ENCODE measurements at regions not wholly inside any gene's neighbourhood (a gene's known extent, or its start where the extent isn't known, plus 50 kb on each side); places are given as distances from the start of the nearest gene placed in this dataset.
"Not testable (repeated sequence)": the region's sequence is repeated elsewhere in the genome, so short reads cannot be mapped to it uniquely, and the experiment has no call there.

GRCh38 chr3:107188262-107188661, 189.0 kb upstream of the CCDC54 start:
- ATAC-seq (ENCODE audit: low read depth), result no peak
- H3K36me3 ChIP-seq (ENCODE audit: low read depth), result no peaks in the 10 kb centered on the region
- no peaks in the 10 kb centered on the region for H3K9me3 ChIP-seq (ENCODE audit: severe bottlenecking)
- H3K27ac ChIP-seq (ENCODE audit: poor library complexity, severe bottlenecking), result no peak overlapping the region
- TF ChIP-seq CTCF (IDR thresholded peaks at IDR 0.05; ENCODE audit: poor library complexity, severe bottlenecking), result no peak
- no peaks in the 10 kb centered on the region for H3K4me1 ChIP-seq (ENCODE audit: insufficient read depth, poor library complexity, severe bottlenecking)
- H3K4me3 ChIP-seq (ENCODE audit: severe bottlenecking), result no peak overlapping the region
- no peak for DNase-seq (ENCODE audit: low spot score)
- no peaks in the 10 kb centered on the region for H3K27me3 ChIP-seq (ENCODE audit: insufficient read depth, poor library complexity, severe bottlenecking)

- Histone ChIP-seq H3K27ac (ENCODE audit: poor library complexity, severe bottlenecking) (no peak overlapping the region), H3K4me1 (ENCODE audit: insufficient read depth, poor library complexity, severe bottlenecking) (no peaks in the 10 kb centered on the region), H3K36me3 (ENCODE audit: low read depth) (no peaks in the 10 kb centered on the region), H3K9me3 (ENCODE audit: severe bottlenecking) (no peaks in the 10 kb centered on the region), H3K27me3 (ENCODE audit: insufficient read depth, poor library complexity, severe bottlenecking) (no peaks in the 10 kb centered on the region), H3K4me3 (ENCODE audit: severe bottlenecking) (no peak overlapping the region)
- no peak for TF ChIP-seq CTCF (IDR thresholded peaks at IDR 0.05; ENCODE audit: poor library complexity, severe bottlenecking)
- ATAC-seq (ENCODE audit: low read depth), result no peak
- no peak for DNase-seq (ENCODE audit: low spot score)
These were observed 188.0 kb upstream of the CCDC54 start for GRCh38 chr3:107189158-107189791.

GRCh38 chr3:107193116-107193515, 184.1 kb upstream of the CCDC54 start:
- DNase-seq (ENCODE audit: low spot score), result no peak
- H3K4me3 ChIP-seq (ENCODE audit: severe bottlenecking), result no peak overlapping the region

GRCh38 chr3:107198581-107199181, 178.6 kb upstream of the CCDC54 start:
- ATAC-seq (ENCODE audit: low read depth) (no peak), DNase-seq (ENCODE audit: low spot score) (no peak)
- TF ChIP-seq CTCF (IDR thresholded peaks at IDR 0.05; ENCODE audit: poor library complexity, severe bottlenecking), result no peak
- H3K9me3 ChIP-seq (ENCODE audit: severe bottlenecking), result no peaks in the 10 kb centered on the region
- H3K27ac ChIP-seq (ENCODE audit: poor library complexity, severe bottlenecking), result no peak overlapping the region
- H3K4me1 ChIP-seq (ENCODE audit: insufficient read depth, poor library complexity, severe bottlenecking), result peaks cover 12% of the 10 kb centered on the region
- no peaks in the 10 kb centered on the region for H3K27me3 ChIP-seq (ENCODE audit: insufficient read depth, poor library complexity, severe bottlenecking)
- H3K4me3 ChIP-seq (ENCODE audit: severe bottlenecking), result no peak overlapping the region
- no peaks in the 10 kb centered on the region for H3K36me3 ChIP-seq (ENCODE audit: low read depth)

More at GRCh38 chr3:107193116-107193515, 184.1 kb upstream of the CCDC54 start:
- ATAC-seq (ENCODE audit: low read depth), result no peak
- H3K4me1 ChIP-seq (ENCODE audit: insufficient read depth, poor library complexity, severe bottlenecking), result no peaks in the 10 kb centered on the region
- H3K9me3 ChIP-seq (ENCODE audit: severe bottlenecking), result no peaks in the 10 kb centered on the region
- TF ChIP-seq CTCF (IDR thresholded peaks at IDR 0.05; ENCODE audit: poor library complexity, severe bottlenecking), result no peak
- no peak overlapping the region for H3K27ac ChIP-seq (ENCODE audit: poor library complexity, severe bottlenecking)
- no peaks in the 10 kb centered on the region for H3K36me3 ChIP-seq (ENCODE audit: low read depth)
- H3K27me3 ChIP-seq (ENCODE audit: insufficient read depth, poor library complexity, severe bottlenecking), result no peaks in the 10 kb centered on the region

GRCh38 chr3:107201146-107201545, 176.1 kb upstream of the CCDC54 start:
- H3K36me3 ChIP-seq (ENCODE audit: low read depth), result no peaks in the 10 kb centered on the region
- DNase-seq (ENCODE audit: low spot score) (no peak), ATAC-seq (ENCODE audit: low read depth) (peak; percentile 12; the same call in 1 of the 3 replicates)
- H3K4me3 ChIP-seq (ENCODE audit: severe bottlenecking), result no peak overlapping the region
- TF ChIP-seq CTCF (IDR thresholded peaks at IDR 0.05; ENCODE audit: poor library complexity, severe bottlenecking), result no peak
- H3K27me3 ChIP-seq (ENCODE audit: insufficient read depth, poor library complexity, severe bottlenecking), result no peaks in the 10 kb centered on the region
- no peaks in the 10 kb centered on the region for H3K9me3 ChIP-seq (ENCODE audit: severe bottlenecking)
- no peak overlapping the region for H3K27ac ChIP-seq (ENCODE audit: poor library complexity, severe bottlenecking)
- H3K4me1 ChIP-seq (ENCODE audit: insufficient read depth, poor library complexity, severe bottlenecking), result peaks cover 12% of the 10 kb centered on the region

- peaks cover 21% of the 10 kb centered on the region for H3K4me1 ChIP-seq (ENCODE audit: insufficient read depth, poor library complexity, severe bottlenecking)
- H3K9me3 ChIP-seq (ENCODE audit: severe bottlenecking); H3K36me3 ChIP-seq (ENCODE audit: low read depth); DNase-seq (ENCODE audit: low spot score); H3K27me3 ChIP-seq (ENCODE audit: insufficient read depth, poor library complexity, severe bottlenecking); ATAC-seq (ENCODE audit: low read depth); H3K27ac ChIP-seq (ENCODE audit: poor library complexity, severe bottlenecking); H3K4me3 ChIP-seq (ENCODE audit: severe bottlenecking): not testable (repeated sequence)
These were observed 174.4 kb upstream of the CCDC54 start for GRCh38 chr3:107202885-107203284.
